H9 (cell line): ENCODE measurements at regions not wholly inside any gene's neighbourhood (a gene's known extent, or its start where the extent isn't known, plus 50 kb on each side); places are given as distances from the start of the nearest gene placed in this dataset.

Experiments
- DNase-seq: peaks from one replicate; pipeline ENCODE4 v3.0.0-alpha.2; 2017
- H2AFZ ChIP-seq: one replicate; pipeline ENCODE4 v1.6.1; 2013; ENCODE audit warnings: mild to moderate bottlenecking, low read length, control low read depth, moderate library complexity
- H2AK5ac ChIP-seq: 2 replicates; pipeline ENCODE4 v1.6.1; 2013; ENCODE audit warnings: low read length, control low read depth, mixed read lengths; ENCODE audit not compliant: insufficient read length
- H2BK120ac ChIP-seq: one replicate; pipeline ENCODE4 v1.6.1; 2013; ENCODE audit warnings: low read depth, mild to moderate bottlenecking, low read length, control low read depth, inconsistent platforms; ENCODE audit not compliant: poor library complexity, severe bottlenecking
- H2BK12ac ChIP-seq: 2 replicates; pipeline ENCODE4 v1.6.1; 2013; ENCODE audit warnings: low read length, control low read depth, mixed read lengths, low read depth; ENCODE audit not compliant: insufficient read length
- H2BK15ac ChIP-seq: 2 replicates; pipeline ENCODE4 v1.6.1; 2013; ENCODE audit warnings: low read depth, low read length, control low read depth
- H2BK20ac ChIP-seq: one replicate; pipeline ENCODE4 v1.6.1; 2013; ENCODE audit warnings: low read depth, mild to moderate bottlenecking, low read length, control low read depth, inconsistent platforms; ENCODE audit not compliant: poor library complexity, severe bottlenecking
- H2BK5ac ChIP-seq: 2 replicates; pipeline ENCODE4 v1.6.1; 2013; ENCODE audit warnings: low read length, control low read depth, mixed read lengths; ENCODE audit not compliant: insufficient read length
- H3K14ac ChIP-seq: 2 replicates; pipeline ENCODE4 v1.6.1; 2013; ENCODE audit warnings: low read length, control low read depth; ENCODE audit not compliant: insufficient read depth
- H3K18ac ChIP-seq: 2 replicates; pipeline ENCODE4 v1.6.1; 2013; ENCODE audit warnings: low read depth, mild to moderate bottlenecking, mixed read lengths, low read length, control low read depth; ENCODE audit not compliant: insufficient read length
- H3K23ac ChIP-seq: 2 replicates; pipeline ENCODE4 v1.6.1; 2013; ENCODE audit warnings: low read length, control low read depth, mixed read lengths, low read depth; ENCODE audit not compliant: insufficient read length
- H3K23me2 ChIP-seq: 2 replicates; pipeline ENCODE4 v1.6.1; 2013; ENCODE audit warnings: low read depth, mild to moderate bottlenecking, mixed read lengths, low read length, control low read depth; ENCODE audit not compliant: insufficient read length, poor library complexity, severe bottlenecking
- H3K27ac ChIP-seq: 2 replicates; pipeline ENCODE4 v1.5.1; 2013; ENCODE audit warnings: low read length, control low read depth, mixed read lengths, low read depth; ENCODE audit not compliant: insufficient read length
- H3K27me3 ChIP-seq: 2 replicates; pipeline ENCODE4 v1.6.1; 2013; ENCODE audit warnings: low read length, control low read depth, inconsistent platforms; ENCODE audit not compliant: insufficient read depth
- H3K4ac ChIP-seq: 2 replicates; pipeline ENCODE4 v1.6.1; 2013; ENCODE audit warnings: low read depth, mild to moderate bottlenecking, control low read depth, inconsistent platforms, low read length, moderate library complexity
- H3K4me1 ChIP-seq: 2 replicates; pipeline ENCODE4 v1.6.1; 2013; ENCODE audit warnings: low read length, control low read depth, inconsistent platforms; ENCODE audit not compliant: insufficient read depth
- H3K4me2 ChIP-seq: 2 replicates; pipeline ENCODE4 v1.6.1; 2013; ENCODE audit warnings: low read length, control low read depth, mixed read lengths; ENCODE audit not compliant: insufficient read length, insufficient read depth
- H3K56ac ChIP-seq: 2 replicates; pipeline ENCODE4 v1.6.1; 2013; ENCODE audit warnings: low read depth, mild to moderate bottlenecking, mixed read lengths, low read length, control low read depth; ENCODE audit not compliant: insufficient read length
- H3K79me1 ChIP-seq: 2 replicates; pipeline ENCODE4 v1.6.1; 2013; ENCODE audit warnings: low read depth, mild to moderate bottlenecking, moderate library complexity, low read length, control low read depth, inconsistent platforms; ENCODE audit not compliant: insufficient read depth, poor library complexity, severe bottlenecking
- H3K79me2 ChIP-seq: 2 replicates; pipeline ENCODE4 v1.6.1; 2013; ENCODE audit warnings: low read length, control low read depth, inconsistent platforms; ENCODE audit not compliant: insufficient read depth
- H3K9ac ChIP-seq: 2 replicates; pipeline ENCODE4 v1.6.1; 2013; ENCODE audit warnings: low read length, control low read depth, mixed read lengths; ENCODE audit not compliant: insufficient read length; ENCODE audit errors: extremely low read depth
- H3K9me3 ChIP-seq: one replicate; pipeline ENCODE4 v1.6.1; 2013; ENCODE audit warnings: low read depth, low read length, inconsistent platforms; ENCODE audit not compliant: control insufficient read depth
- H3T11ph ChIP-seq: one replicate; pipeline ENCODE4 v1.6.1; 2013; ENCODE audit warnings: mild to moderate bottlenecking, low read length, control low read depth, inconsistent platforms
- H4K20me1 ChIP-seq: one replicate; pipeline ENCODE4 v1.6.1; 2013; ENCODE audit not compliant: control insufficient read depth, insufficient read length, insufficient read depth
- H4K5ac ChIP-seq: 2 replicates; pipeline ENCODE4 v1.6.1; 2013; ENCODE audit warnings: low read depth, mild to moderate bottlenecking, mixed read lengths, low read length, control low read depth; ENCODE audit not compliant: insufficient read length
- H4K8ac ChIP-seq: replicated peaks from 2 replicates; pipeline ENCODE4 v1.6.1; 2013; ENCODE audit warnings: low read length, control low read depth, mixed read lengths, low read depth; ENCODE audit not compliant: insufficient read length
- H4K91ac ChIP-seq: 2 replicates; pipeline ENCODE4 v1.6.1; 2013; ENCODE audit warnings: low read depth, mild to moderate bottlenecking, moderate library complexity, mixed read lengths, low read length, control low read depth; ENCODE audit not compliant: insufficient read length
- H3K27ac Mint-ChIP-seq, 3 experiments: 2 replicates in 2 of 3; 3 replicates in 1 of 3; pipeline ENCODE4 v1.8.0; 2020 to 2021; ENCODE audit warnings: mixed read lengths in 3 of 3, mild to moderate bottlenecking in 1 of 3, moderate library complexity in 1 of 3
- H3K27me3 Mint-ChIP-seq: 2 replicates; pipeline ENCODE4 v1.8.0; 2021; ENCODE audit warnings: low read depth, mild to moderate bottlenecking, moderate library complexity, mixed read lengths
- H3K36me3 Mint-ChIP-seq, 3 experiments: 2 replicates in 2 of 3; 3 replicates in 1 of 3; pipeline ENCODE4 v1.8.0; 2020 to 2021; ENCODE audit warnings: low read depth in 3 of 3, mixed read lengths in 3 of 3; ENCODE audit not compliant: insufficient read depth in 1 of 3
- H3K4me1 Mint-ChIP-seq, 2 experiments: 2 replicates each; pipeline ENCODE4 v1.8.0; 2020; ENCODE audit warnings: mixed read lengths in 2 of 2
- H3K4me3 Mint-ChIP-seq, 2 experiments: 2 replicates in 1 of 2; 3 replicates in 1 of 2; pipeline ENCODE4 v1.8.0; 2020 to 2021; ENCODE audit warnings: mild to moderate bottlenecking in 2 of 2, mixed read lengths in 2 of 2, moderate library complexity in 1 of 2
- H3K9me3 Mint-ChIP-seq, 2 experiments: 2 replicates in 1 of 2; 3 replicates in 1 of 2; pipeline ENCODE4 v1.8.0; 2020; ENCODE audit warnings: mild to moderate bottlenecking in 2 of 2, mixed read lengths in 2 of 2, moderate library complexity in 1 of 2
- whole genome bisulfite sequencing: extraction: QIAGEN DNeasy Blood & Tissue Kit; methylation state at CpG from one replicate; pipeline ENCODE4 v1.1.7; 2013; ENCODE audit warnings: missing lambda C conversion rate, low lambda C conversion rate, mixed read lengths; ENCODE audit not compliant: insufficient read length; ENCODE audit errors: extremely low coverage; 5-methylcytosine and 5-hydroxymethylcytosine counted together
- TF ChIP-seq, protein P1 (sequence below): fragments of 200-600 bp; sonication (generic); conservative IDR thresholded peaks from 3 replicates; pipeline ENCODE4 v1.8.0; 2021; ENCODE audit warnings: antibody characterized with exemption, mild to moderate bottlenecking

DNA sequence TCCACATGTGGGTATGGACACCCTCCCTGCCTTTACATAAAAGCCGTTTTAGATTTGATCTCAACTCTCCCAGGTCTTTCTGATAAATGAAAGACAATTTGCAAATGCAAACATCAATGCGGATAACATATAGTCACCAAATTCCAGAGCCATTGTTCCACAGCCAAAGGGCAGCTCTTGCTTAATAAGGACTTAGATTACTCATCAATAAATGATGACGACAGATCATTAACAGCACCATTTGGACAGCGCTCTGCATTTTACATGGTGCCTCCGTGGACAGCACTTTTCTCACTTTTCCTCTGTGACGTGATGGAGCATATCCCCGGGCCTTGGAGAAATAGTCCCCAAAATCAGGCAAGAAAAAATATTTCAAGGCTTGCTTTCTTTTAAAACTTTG, 370.3 kb upstream of the CELF2 start:
- H3K27me3 Mint-ChIP-seq: no peaks in the 10 kb centered on the region; the same call in none of the 2 replicates
- no peaks in the 10 kb centered on the region for H3K27me3 ChIP-seq
- no CpG with 5 or more reads among the region's 7 CpGs for WGBS
- no peaks in the 10 kb centered on the region for H3K79me2 ChIP-seq
- no peak overlapping the region for H3K14ac ChIP-seq
- H3K18ac ChIP-seq: no peak overlapping the region
- no peak overlapping the region for H2BK20ac ChIP-seq
- DNase-seq: no peak
- H2AK5ac ChIP-seq: no peak overlapping the region
- no peak overlapping the region for H3K4ac ChIP-seq
- H3K36me3 Mint-ChIP-seq: peaks cover 0 to 13% (median 3%) of the 10 kb centered on the region in 3 experiments; a peak in 4 of 7 replicates
- H3K4me1 Mint-ChIP-seq: peaks cover 37 to 43% of the 10 kb centered on the region in 2 experiments
- H3K23me2 ChIP-seq: no peaks in the 10 kb centered on the region
- no peak overlapping the region for H2BK12ac ChIP-seq
- H3K9me3 Mint-ChIP-seq: peaks cover 4 to 11% of the 10 kb centered on the region in 2 experiments; a peak in 3 of 5 replicates
- no peak overlapping the region for H2BK120ac ChIP-seq
- no peak overlapping the region for H3K27ac ChIP-seq
- no peak overlapping the region for H2BK5ac ChIP-seq
- no peak overlapping the region for H3T11ph ChIP-seq
- H3K4me2 ChIP-seq: no peak overlapping the region
- no peak overlapping the region for H3K23ac ChIP-seq
- no peak overlapping the region for H3K4me3 Mint-ChIP-seq
- H2BK15ac ChIP-seq: no peak overlapping the region
- H3K9ac ChIP-seq: no peak overlapping the region
- no peaks in the 10 kb centered on the region for H3K9me3 ChIP-seq
- H3K79me1 ChIP-seq: no peaks in the 10 kb centered on the region
- H4K8ac ChIP-seq: no peak overlapping the region
- H3K56ac ChIP-seq: no peak overlapping the region
- H2AFZ ChIP-seq: no peak overlapping the region
- H4K91ac ChIP-seq: no peak overlapping the region
- H3K4me1 ChIP-seq: peaks cover 5% of the 10 kb centered on the region; the same call in 1 of the 2 replicates
- no peaks in the 10 kb centered on the region for H4K20me1 ChIP-seq
- H4K5ac ChIP-seq: no peak overlapping the region
- peak overlapping the region in 1 of 3 experiments; percentile 12; a peak in 1 of 7 replicates for H3K27ac Mint-ChIP-seq
- TF ChIP-seq, protein P1, sequence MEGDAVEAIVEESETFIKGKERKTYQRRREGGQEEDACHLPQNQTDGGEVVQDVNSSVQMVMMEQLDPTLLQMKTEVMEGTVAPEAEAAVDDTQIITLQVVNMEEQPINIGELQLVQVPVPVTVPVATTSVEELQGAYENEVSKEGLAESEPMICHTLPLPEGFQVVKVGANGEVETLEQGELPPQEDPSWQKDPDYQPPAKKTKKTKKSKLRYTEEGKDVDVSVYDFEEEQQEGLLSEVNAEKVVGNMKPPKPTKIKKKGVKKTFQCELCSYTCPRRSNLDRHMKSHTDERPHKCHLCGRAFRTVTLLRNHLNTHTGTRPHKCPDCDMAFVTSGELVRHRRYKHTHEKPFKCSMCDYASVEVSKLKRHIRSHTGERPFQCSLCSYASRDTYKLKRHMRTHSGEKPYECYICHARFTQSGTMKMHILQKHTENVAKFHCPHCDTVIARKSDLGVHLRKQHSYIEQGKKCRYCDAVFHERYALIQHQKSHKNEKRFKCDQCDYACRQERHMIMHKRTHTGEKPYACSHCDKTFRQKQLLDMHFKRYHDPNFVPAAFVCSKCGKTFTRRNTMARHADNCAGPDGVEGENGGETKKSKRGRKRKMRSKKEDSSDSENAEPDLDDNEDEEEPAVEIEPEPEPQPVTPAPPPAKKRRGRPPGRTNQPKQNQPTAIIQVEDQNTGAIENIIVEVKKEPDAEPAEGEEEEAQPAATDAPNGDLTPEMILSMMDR: no peak
